Uterus (tissue), 2 donors: ENCODE measurements at regions not wholly inside any gene's neighbourhood (a gene's known extent, or its start where the extent isn't known, plus 50 kb on each side); places are given as distances from the start of the nearest gene placed in this dataset.

Experiments
- CTCF ChIP-seq, 4 experiments: fragments of 200-600 bp in 2 of 4; fragments of 450-650 bp in 2 of 4; sonication (generic) in 2 of 4; IDR thresholded peaks; one replicate each; pipeline ENCODE4 v1.5.1; 2016 to 2019; ENCODE audit warnings: antibody characterized with exemption in 4 of 4, mild to moderate bottlenecking in 2 of 4, moderate library complexity in 1 of 4
- POLR2A ChIP-seq, 2 donors: fragments of 450-650 bp; IDR thresholded peaks; one replicate each; pipeline ENCODE4 v1.6.1; 2016; ENCODE audit warnings: antibody characterized with exemption in 2 of 2, mild to moderate bottlenecking in 1 of 2, moderate library complexity in 1 of 2

- TF ChIP-seq CTCF (IDR thresholded peaks at IDR 0.05) (no peak), POLR2A (IDR thresholded peaks at IDR 0.05) (no peak)
Measured at GRCh38 chr2:195214072-195214471, 443.0 kb upstream of the SLC39A10 start.
